NCI-H146 treated with DMSO at 0.1 percent for 48 hours (cell line): ENCODE measurements at regions not wholly inside any gene's neighbourhood (a gene's known extent, or its start where the extent isn't known, plus 50 kb on each side); places are given as distances from the start of the nearest gene placed in this dataset.

Experiments
- DNase-seq: peaks from one replicate; lab custom pipeline; 2025; ENCODE audit not compliant: unreplicated experiment; lab: John Stamatoyannopoulos, UW

- no peak for DNase-seq
Measured at GRCh38 chr22:49019737-49020713, 807.6 kb downstream of the BRD1 start.

DNA sequence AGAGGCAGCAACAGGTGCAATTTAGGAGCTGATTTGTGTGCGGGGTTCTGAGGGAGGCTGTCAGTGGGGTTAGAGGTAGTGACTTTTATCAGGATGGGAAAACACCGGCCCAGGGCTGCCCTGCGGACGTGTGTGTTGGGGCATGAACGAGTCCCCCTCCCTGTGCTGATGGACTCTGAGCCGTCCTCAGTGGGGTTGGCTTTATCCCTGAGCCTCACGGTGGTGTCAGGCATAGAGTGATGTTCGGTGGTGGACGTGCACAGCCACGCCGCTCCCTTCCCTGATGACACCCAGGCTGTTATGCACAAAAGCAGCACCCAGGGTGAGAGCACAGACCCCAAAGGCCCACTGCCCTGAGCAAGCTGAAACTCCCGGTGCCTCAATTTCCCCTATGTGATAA lies 809.1 kb downstream of the BRD1 start:
- DNase-seq = no peak

DNA sequence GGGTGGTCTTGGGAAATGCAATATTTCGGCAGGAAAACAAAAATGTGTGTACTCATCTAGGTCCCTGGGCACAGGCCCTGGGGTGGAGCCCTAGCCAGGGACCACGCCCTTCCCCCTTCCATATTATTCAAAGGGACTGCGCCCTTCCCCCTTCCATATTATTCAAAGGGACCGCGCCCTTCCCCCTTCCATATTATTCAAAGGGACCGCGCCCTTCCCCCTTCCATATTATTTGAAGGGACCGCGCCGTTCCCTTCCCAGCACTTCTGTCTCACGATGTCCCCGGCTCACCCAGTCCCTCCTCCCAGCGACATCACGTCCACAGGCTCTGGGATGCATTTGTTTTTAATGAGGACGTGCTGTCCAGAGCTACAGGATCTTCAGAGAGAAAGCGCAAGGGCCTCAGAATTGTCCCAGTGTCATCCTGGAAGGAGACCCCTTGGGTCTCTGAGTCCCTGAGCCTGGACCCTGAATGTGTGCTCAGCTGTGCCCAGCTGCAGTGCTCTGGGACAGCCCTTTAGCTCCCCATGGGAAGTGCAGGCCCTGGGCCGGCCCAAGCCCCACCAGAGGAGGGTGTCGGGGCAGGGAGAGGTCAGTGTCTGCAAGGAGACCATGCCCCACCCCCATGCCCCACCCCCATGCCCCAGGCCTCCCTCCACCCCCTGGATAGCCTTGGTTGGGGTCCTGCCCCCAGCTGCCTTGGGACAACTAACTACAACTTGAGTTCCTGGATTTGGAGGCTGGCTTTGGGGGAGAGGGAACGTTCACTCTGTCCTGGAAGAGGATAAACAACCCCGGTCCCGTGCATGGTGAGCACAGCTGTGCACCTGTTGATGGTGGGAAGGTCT lies 810.0 kb downstream of the BRD1 start:
- DNase-seq = no peak

- no peak for DNase-seq
Measured at GRCh38 chr22:49016909-49017481, 810.7 kb downstream of the BRD1 start.

- DNase-seq = no peak
Measured at GRCh38 chr22:49015993-49016908, 811.4 kb downstream of the BRD1 start.

DNA sequence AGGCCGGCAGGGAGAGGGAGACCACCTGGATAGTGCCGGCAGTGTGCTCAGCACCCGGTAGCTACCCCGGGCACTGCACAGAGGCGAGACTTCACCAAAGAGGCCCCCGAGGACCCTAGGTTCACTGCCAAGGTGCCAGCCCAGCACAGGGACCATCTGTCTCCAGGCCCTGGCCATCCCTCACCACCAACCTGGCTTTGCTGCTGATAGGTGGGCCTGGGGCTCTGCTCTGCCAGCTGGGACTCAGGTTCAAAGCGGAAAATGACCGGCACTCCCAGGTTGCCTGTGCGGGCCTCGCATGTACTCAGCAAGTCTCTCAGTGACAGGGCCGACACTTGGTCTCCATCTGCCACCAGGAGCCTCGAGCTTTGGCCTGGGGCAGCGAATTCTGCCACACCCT lies 812.2 kb downstream of the BRD1 start:
- no peak for DNase-seq

- DNase-seq = no peak
Measured at GRCh38 chr22:49014227-49015201, 813.2 kb downstream of the BRD1 start.

DNA sequence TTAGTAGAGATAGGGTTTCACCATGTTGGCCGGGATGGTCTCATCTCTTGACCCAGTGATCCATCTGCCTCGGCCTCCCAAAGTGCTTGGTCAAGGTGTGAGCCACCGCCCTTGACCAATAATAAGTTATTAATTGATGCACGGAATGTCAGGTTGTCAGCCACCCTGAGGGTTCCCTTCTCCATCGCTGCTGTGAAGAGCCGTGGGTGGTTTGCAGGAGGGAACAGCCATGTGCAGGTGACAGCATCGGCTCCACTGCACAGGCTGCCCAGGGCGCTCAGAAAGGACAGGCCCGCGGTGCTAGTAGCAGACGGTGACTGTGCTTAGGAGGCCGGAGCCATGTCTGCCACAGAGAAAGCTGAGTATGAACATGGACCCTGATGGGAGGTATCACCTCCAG lies 814.0 kb downstream of the BRD1 start:
- DNase-seq = no peak

DNA sequence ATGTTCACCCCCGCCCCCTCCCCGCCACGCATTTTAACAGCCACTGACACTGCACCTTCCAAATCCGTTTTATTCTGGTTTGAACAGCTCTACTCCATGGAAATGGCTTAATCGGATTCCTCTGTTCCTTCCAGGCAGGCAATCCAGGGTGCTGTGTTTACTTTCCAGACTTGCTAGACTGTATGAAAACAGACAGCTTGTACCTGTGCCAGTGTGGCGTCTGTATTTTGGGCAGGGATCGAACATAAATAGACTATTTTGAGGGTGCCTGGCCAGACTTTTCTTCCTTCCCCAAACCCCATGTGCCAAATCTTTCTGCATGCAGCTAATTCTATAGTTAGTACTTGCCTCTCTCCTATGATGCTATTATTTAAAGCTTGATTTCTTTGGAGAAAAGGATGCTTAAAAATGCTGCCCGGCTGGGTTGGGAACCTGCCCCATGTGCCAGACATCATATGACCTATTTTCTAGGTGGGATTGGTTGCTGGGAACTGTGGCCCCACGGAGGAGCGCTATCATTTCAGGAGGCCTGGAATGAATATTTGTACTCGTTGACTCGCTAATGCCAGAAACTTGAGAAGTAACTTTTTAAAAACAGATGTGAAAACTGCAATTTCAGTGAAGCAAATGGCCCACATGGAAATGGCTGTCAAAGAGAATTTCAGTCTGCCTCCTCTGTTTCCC lies 814.8 kb downstream of the BRD1 start:
- no peak for DNase-seq

DNA sequence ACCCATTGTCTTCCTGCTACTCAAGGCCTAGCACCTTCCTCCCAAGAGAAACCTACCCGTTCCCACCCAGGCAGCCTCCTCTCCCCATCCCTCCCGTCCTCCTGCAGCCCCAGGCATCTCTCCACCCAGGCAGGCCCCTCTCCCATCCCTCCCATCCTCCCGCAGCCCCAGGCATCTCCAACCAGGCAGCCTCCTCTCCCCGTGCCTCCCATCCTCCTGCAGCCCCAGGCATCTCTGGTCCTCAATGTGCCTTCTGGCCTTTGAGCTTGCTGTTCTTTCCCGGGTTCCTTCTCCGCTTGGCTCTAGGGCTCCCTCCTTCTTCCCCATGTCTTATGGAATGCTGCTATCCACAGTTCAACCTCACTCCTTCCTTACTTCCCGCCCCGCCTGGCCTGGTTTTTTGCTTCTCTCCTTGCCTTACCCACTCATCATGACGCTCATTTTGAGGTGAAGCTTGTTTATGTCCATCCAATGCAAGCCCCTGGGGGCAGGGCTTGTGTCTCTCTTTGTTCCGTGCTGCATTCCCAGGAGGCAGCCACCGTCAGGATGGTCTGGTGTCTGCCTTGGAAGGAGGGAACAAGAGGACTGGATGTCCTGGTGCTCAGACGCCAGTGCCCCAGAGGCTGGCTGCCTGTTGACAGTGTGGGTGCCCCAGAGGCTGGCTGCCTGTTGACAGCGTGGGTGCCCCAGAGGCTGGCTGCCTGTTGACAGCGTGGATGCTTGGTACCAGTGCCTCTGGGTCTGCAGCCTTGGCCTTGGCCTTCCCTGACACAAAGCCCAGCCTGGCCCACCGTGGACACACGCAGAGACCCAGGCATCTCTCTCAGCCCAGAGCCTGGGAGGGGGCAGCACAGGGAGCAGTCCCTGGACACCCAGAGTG lies 815.7 kb downstream of the BRD1 start:
- no peak for DNase-seq

DNA sequence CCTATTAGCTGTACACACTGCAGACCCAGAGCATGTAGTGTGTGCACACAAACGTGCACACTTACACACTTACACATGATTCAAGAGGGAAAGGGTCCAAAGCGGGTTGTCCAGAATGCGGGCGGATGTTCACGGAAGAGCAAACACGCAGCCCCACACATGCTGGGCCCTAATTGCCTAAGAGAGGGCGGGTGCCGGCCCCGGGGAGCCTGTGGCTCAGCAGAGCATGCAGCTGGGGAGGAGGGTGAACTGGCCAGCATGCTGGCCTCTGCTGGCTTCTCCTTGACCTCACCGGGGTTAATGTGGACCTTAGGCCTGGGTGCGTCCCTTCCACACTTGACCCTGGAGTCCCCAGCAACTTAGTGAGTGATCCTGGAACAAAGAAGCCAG lies 816.3 kb downstream of the BRD1 start:
- DNase-seq = no peak

GRCh38 chr22:49010901-49011300 lies 816.8 kb downstream of the BRD1 start:
- DNase-seq = no peak

- DNase-seq = no peak
Measured at GRCh38 chr22:49010070-49010863, 817.4 kb downstream of the BRD1 start.

- DNase-seq = no peak
Measured at GRCh38 chr22:49009359-49010063, 818.2 kb downstream of the BRD1 start.

DNA sequence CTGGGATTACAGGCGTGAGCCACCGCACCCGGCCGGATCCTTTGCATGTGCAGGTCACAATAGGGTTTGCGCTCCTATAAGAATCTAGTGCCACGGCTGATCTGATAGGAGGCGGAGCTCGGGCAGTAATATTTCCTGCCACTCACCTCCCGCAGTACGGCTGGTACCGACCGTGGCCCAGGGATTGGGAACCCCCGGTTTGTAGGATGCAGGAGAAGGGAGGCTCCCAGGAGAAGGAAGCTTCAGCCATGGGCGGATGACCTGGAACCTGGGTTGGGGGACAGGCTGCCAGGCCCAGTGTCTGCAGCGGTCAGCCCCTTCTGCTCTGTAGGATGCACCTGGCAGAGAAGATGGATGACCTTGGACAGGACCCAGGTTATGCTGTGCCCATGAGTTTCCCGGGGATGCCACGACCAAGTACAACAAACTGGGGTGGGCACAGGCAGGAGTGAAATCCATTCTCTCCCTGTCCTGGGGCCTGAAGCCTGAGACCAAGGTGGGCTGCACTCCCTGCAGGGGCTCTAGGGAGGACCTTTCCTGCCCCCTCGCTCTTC lies 818.9 kb downstream of the BRD1 start:
- DNase-seq = no peak

GRCh38 chr22:49007013-49007653 lies 820.5 kb downstream of the BRD1 start:
- no peak for DNase-seq
